K562 (cell line): ENCODE measurements at regions not wholly inside any gene's neighbourhood (a gene's known extent, or its start where the extent isn't known, plus 50 kb on each side); places are given as distances from the start of the nearest gene placed in this dataset.

ENCODE experiments used
- ATAC-seq: fragments of 200-7000 bp; cut with Tn5 transposase; 3 replicates; pipeline ENCODE4 v1.9.1; 2020; ENCODE audit warnings: moderate library complexity
- BruUV-seq: library from RNA; stranded (reverse); fragments of 400-500 nt; replicated peaks from 2 replicates; lab custom pipeline; 2021; lab: Mats Ljungman, UMichigan
- CTCF ChIA-PET: fragments of 300-600 bp; formaldehyde crosslinking; extraction: SDS; loops from one replicate; lab custom pipeline; 2021; ENCODE audit warnings: low intra/inter-chr PET ratio; lab: Yijun Ruan, JAX
- POLR2A ChIA-PET: fragments of 300-600, 350-650 bp; sonication (Branson Sonifier 250); formaldehyde crosslinking; extraction: SDS; loops from one replicate; lab custom pipeline; 2021; ENCODE audit warnings: antibody characterized with exemption, inconsistent platforms; lab: Yijun Ruan, JAX
- DNase-seq, 4 experiments: peaks; one replicate each; pipeline versions ENCODE4 v3.0.0 to v3.0.0-alpha.2; 2011 to 2018; ENCODE audit warnings: low spot score in 3 of 4, mixed read lengths in 3 of 4; ENCODE audit errors: extremely low read depth in 1 of 4
- FAIRE-seq: peaks from 2 replicates; lab custom pipeline; 2011; peaks lifted over from hg19 to GRCh38; lab: Jason Lieb, UNC
- H2AFZ ChIP-seq: 2 replicates; pipeline ENCODE4 v1.6.0; 2011; ENCODE audit warnings: low read depth, low read length, control low read depth, inconsistent platforms
- H3K27ac ChIP-seq: fragments of 200-600 bp; 3 replicates; pipeline ENCODE4 v1.8.0; 2011; ENCODE audit warnings: low read depth, mild to moderate bottlenecking, control low read depth, inconsistent platforms, low read length, moderate library complexity, mixed read lengths; ENCODE audit errors: extremely low read depth
- H3K27me3 ChIP-seq, 2 experiments: fragments of 300-600 bp in 1 of 2; 2 replicates in 1 of 2; 3 replicates in 1 of 2; pipeline versions ENCODE4 v1.6.0 to v1.8.0; 2011; ENCODE audit warnings: inconsistent platforms in 2 of 2, low read length in 2 of 2, mild to moderate bottlenecking in 1 of 2, mixed read lengths in 1 of 2, moderate library complexity in 1 of 2; ENCODE audit not compliant: control insufficient read depth in 2 of 2, insufficient read depth in 2 of 2
- H3K36me3 ChIP-seq: fragments of 300-600 bp; 3 replicates; pipeline ENCODE4 v1.8.0; 2011; ENCODE audit warnings: mild to moderate bottlenecking, low read length, inconsistent platforms; ENCODE audit not compliant: control insufficient read depth, insufficient read depth
- H3K4me1 ChIP-seq, 2 experiments: fragments of 200-600 bp in 1 of 2; replicated peaks in 1 of 2; 2 replicates in 1 of 2; 3 replicates in 1 of 2; pipeline versions ENCODE4 v1.5.1 to v1.8.0; 2011; ENCODE audit warnings: inconsistent platforms in 2 of 2, low read length in 2 of 2, mild to moderate bottlenecking in 1 of 2, mixed read lengths in 1 of 2, moderate library complexity in 1 of 2; ENCODE audit not compliant: control insufficient read depth in 2 of 2, insufficient read depth in 2 of 2
- H3K4me2 ChIP-seq: 2 replicates; pipeline ENCODE4 v1.6.1; 2011; ENCODE audit warnings: low read length, control low read depth, inconsistent platforms, mixed read lengths; ENCODE audit not compliant: insufficient read depth
- H3K4me3 ChIP-seq: fragments of 200-600 bp; sonication (generic), shearing (Covaris generic); 2 replicates; pipeline ENCODE4 v1.5.1; 2016; ENCODE audit warnings: control low read depth, inconsistent platforms
- H3K79me2 ChIP-seq: fragments of 200-600 bp; 3 replicates; pipeline ENCODE4 v1.8.0; 2011; ENCODE audit warnings: low read length, inconsistent platforms; ENCODE audit not compliant: control insufficient read depth, insufficient read depth
- H3K9ac ChIP-seq, 2 experiments: 2 replicates each; pipeline versions ENCODE4 v1.6.0 to v1.6.1; 2011; ENCODE audit warnings: low read depth in 2 of 2, low read length in 2 of 2, control low read depth in 1 of 2, inconsistent platforms in 1 of 2, mild to moderate bottlenecking in 1 of 2, mixed read lengths in 1 of 2; ENCODE audit not compliant: insufficient read depth in 1 of 2
- H3K9me1 ChIP-seq: one replicate; pipeline ENCODE4 v1.6.0; 2011; ENCODE audit warnings: inconsistent platforms, mild to moderate bottlenecking, low read length, moderate library complexity; ENCODE audit not compliant: control insufficient read depth, insufficient read depth
- H3K9me3 ChIP-seq: replicated peaks from 2 replicates; pipeline ENCODE4 v1.5.1; 2011; ENCODE audit warnings: low read depth, low read length, inconsistent platforms; ENCODE audit not compliant: control insufficient read depth, insufficient read depth
- H4K20me1 ChIP-seq: replicated peaks from 2 replicates; pipeline ENCODE4 v1.6.1; 2011; ENCODE audit warnings: low read length, inconsistent platforms, mixed read lengths; ENCODE audit not compliant: control insufficient read depth, insufficient read depth
- ARID1B ChIP-seq: fragments of 450-650 bp; IDR thresholded peaks from 2 replicates; pipeline ENCODE4 v1.6.1; 2016; ENCODE audit warnings: antibody characterized with exemption, mild to moderate bottlenecking, inconsistent platforms
- CTCF ChIP-seq, 3 experiments: IDR thresholded peaks in 2 of 3; conservative IDR thresholded peaks in 1 of 3; 2 replicates each; pipeline ENCODE4 v1.5.1; 2011 to 2012; ENCODE audit warnings: low read length in 3 of 3, mild to moderate bottlenecking in 3 of 3, control low read depth in 2 of 3, improper control_type of control experiment in 1 of 3, inconsistent platforms in 1 of 3, low read depth in 1 of 3, mixed read lengths in 1 of 3, moderate library complexity in 1 of 3; ENCODE audit not compliant: insufficient read depth in 2 of 3
- DMBX1 ChIP-seq: fragments of 250-450 bp; sonication (Bioruptor Pico); IDR thresholded peaks from 2 replicates; pipeline ENCODE4 v1.8.0; 2022; ENCODE audit warnings: inconsistent platforms, mild to moderate bottlenecking, moderate library complexity, borderline replicate concordance
- SAP30 ChIP-seq: fragments of 200-600 bp; sonication (generic); IDR thresholded peaks from 2 replicates; pipeline ENCODE4 v1.6.1; 2012; ENCODE audit warnings: borderline replicate concordance, low read depth, mild to moderate bottlenecking, moderate library complexity, low read length, control low read depth, inconsistent platforms; ENCODE audit not compliant: insufficient read depth, poor library complexity, severe bottlenecking
- TCF7 ChIP-seq: sonication (generic); IDR thresholded peaks from 2 replicates; pipeline ENCODE4 v1.6.1; 2016; ENCODE audit warnings: antibody characterized with exemption, borderline replicate concordance
- ZNF449 ChIP-seq: fragments of 250-450 bp; sonication (Bioruptor Pico); IDR thresholded peaks from 2 replicates; pipeline ENCODE4 v1.8.0; 2022; ENCODE audit warnings: moderate library complexity, mild to moderate bottlenecking, inconsistent platforms
- ZNF77 ChIP-seq: fragments of 250-450 bp; sonication (Bioruptor Pico); IDR thresholded peaks from 2 replicates; pipeline ENCODE4 v1.5.0; 2020
- ZNF780A ChIP-seq: fragments of 250-450 bp; sonication (Bioruptor Pico); IDR thresholded peaks from 2 replicates; pipeline ENCODE4 v1.5.0; 2021; ENCODE audit warnings: mild to moderate bottlenecking
- in situ Hi-C: fragments of 300-500 bp; cut with MboI; formaldehyde crosslinking; loops from 4 replicates; pipeline ENCODE4 v1.15.0; 2018; ENCODE audit warnings: inconsistent platforms, mixed read lengths
- intact Hi-C: fragments of 100-400 bp; cut with micrococcal nuclease; formaldehyde crosslinking; loops from 2 replicates; pipeline ENCODE4 v1.14.2; 2022

- no peak overlapping the region for H2AFZ ChIP-seq
- H3K9me3 ChIP-seq: no peaks in the 10 kb centered on the region; the same call in 1 of the 2 replicates
- no peak overlapping the region for H3K9ac ChIP-seq
- POLR2A ChIA-PET: no interaction called here
- H3K4me2 ChIP-seq: no peak overlapping the region
- H3K27me3 ChIP-seq: no peaks in the 10 kb centered on the region
- ATAC-seq: no peak
- TF ChIP-seq ZNF780A (CRISPR knock-in tag) (no peak), SAP30 (no peak), CTCF (IDR thresholded peaks at IDR 0.05 in 2 of 3, conservative IDR thresholded peaks at IDR 0.05 in 1 of 3; ENCODE audit: insufficient read depth in 2 of 3, low read depth in 1 of 3, low read length in 3 of 3) (no peak), DMBX1 (CRISPR knock-in tag) (no peak), ZNF449 (CRISPR knock-in tag) (no peak), TCF7 (no peak), ARID1B (no peak), ZNF77 (no peak)
- no peak for DNase-seq
- CTCF ChIA-PET: no interaction called here
- H3K36me3 ChIP-seq: no peaks in the 10 kb centered on the region
- no peaks in the 10 kb centered on the region for H4K20me1 ChIP-seq
- no TSS peak for BruUV-seq
- no peak overlapping the region for H3K27ac ChIP-seq
- intact Hi-C loops: no loop called here
- no peak for FAIRE-seq
- no peaks in the 10 kb centered on the region for H3K9me1 ChIP-seq
- H3K79me2 ChIP-seq: no peaks in the 10 kb centered on the region
- in situ Hi-C loops: no loop called here
- H3K4me3 ChIP-seq: no peak overlapping the region
- no peaks in the 10 kb centered on the region for H3K4me1 ChIP-seq
Observed at GRCh38 chr12:90562671-90563070, 392.3 kb downstream of the CCER1 start.
